Esophagus squamous epithelium (tissue), 5 donors: ENCODE measurements at regions not wholly inside any gene's neighbourhood (a gene's known extent, or its start where the extent isn't known, plus 50 kb on each side); places are given as distances from the start of the nearest gene placed in this dataset.

Experiments used
- DNase-seq: peaks from one replicate; lab custom pipeline; 2025; lab: John Stamatoyannopoulos, UW
- H3K27ac ChIP-seq, 4 donors: fragments of 200-600 bp; sonication (generic); one replicate each; pipeline ENCODE4 v1.5.1; 2016 to 2019; ENCODE audit warnings: mild to moderate bottlenecking in 1 of 4
- H3K27me3 ChIP-seq, 4 donors: fragments of 200-600 bp; sonication (generic); 1 replicate in 3 of 4; 2 replicates in 1 of 4; pipeline versions ENCODE4 v1.5.1 to v1.6.0; 2017 to 2021; ENCODE audit warnings: antibody characterized with exemption in 1 of 4
- H3K36me3 ChIP-seq, 3 donors: fragments of 200-600 bp; sonication (generic); one replicate each; pipeline ENCODE4 v1.5.1; 2016 to 2019
- H3K4me1 ChIP-seq, 3 donors: fragments of 200-600 bp; sonication (generic); one replicate each; pipeline ENCODE4 v1.5.1; 2017 to 2019
- H3K4me3 ChIP-seq, 4 donors: fragments of 200-600 bp; sonication (generic); 1 replicate in 3 of 4; 2 replicates in 1 of 4; pipeline ENCODE4 v1.5.1; 2016 to 2019; ENCODE audit warnings: mild to moderate bottlenecking in 2 of 4, moderate library complexity in 1 of 4
- H3K9me3 ChIP-seq, 3 donors: fragments of 200-600 bp; sonication (generic); one replicate each; pipeline ENCODE4 v1.5.1; 2016 to 2019
- CTCF ChIP-seq, 6 experiments: fragments of 450-650 bp in 4 of 6; fragments of 200-600 bp in 2 of 6; sonication (generic) in 2 of 6; IDR thresholded peaks; one replicate each; pipeline ENCODE4 v1.5.1; 2016 to 2019; ENCODE audit warnings: antibody characterized with exemption in 6 of 6, mild to moderate bottlenecking in 4 of 6, moderate library complexity in 4 of 6
- POLR2A ChIP-seq, 4 donors: fragments of 450-650 bp; IDR thresholded peaks; one replicate each; pipeline ENCODE4 v1.6.1; 2017; ENCODE audit warnings: antibody characterized with exemption in 4 of 4, mild to moderate bottlenecking in 4 of 4, moderate library complexity in 3 of 4
- WGBS, 2 donors: methylation state at CpG; one replicate each; pipeline ENCODE4 v1.1.5; 2018; 5-methylcytosine and 5-hydroxymethylcytosine counted together
- intact Hi-C: fragments of 100-400 bp; cut with DNase I; formaldehyde crosslinking; loops from one replicate; pipeline ENCODE4 v1.15.0; 2022
- donor health status: DM: yes; HTN: yes; CAD: no.

DNA sequence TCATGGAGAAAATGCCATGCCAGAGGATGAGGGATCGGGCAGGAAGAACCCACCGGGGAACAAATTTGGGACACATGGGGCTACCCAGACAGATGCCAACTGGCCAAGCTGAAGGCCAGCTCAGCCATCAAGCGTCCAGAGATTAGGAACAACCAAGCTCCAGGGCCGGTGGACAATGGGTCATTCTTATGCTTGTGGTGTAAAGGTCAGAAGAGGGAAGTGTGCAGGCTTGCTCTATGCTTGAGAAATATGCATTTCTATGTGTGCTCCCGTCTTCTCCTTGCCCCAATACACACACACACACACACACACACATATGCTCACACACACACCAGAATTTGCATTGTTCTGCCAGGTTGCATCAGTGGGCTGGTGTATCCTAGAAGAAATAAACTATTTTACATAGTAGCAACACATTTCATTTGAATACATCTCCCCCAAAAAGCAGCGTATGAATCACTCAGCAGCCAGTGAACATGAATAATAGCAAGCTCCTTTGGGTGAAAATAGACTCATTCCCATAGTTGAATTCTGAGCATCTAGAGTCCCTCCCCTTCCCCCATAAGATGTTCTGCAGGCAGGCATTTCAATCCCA is 201.9 kb upstream of the PPARGC1A start:
- DNase-seq: no peak
- H3K4me1 ChIP-seq: no peaks in the 10 kb centered on the region
- TF ChIP-seq CTCF (IDR thresholded peaks at IDR 0.05) (no peak), POLR2A (IDR thresholded peaks at IDR 0.05) (no peak)
- intact Hi-C loops: no loop called here
- H3K27ac ChIP-seq: no peak overlapping the region
- 78 to 83% methylated on average over 3 to 4 of the region's 6 CpGs for WGBS, 2 donors
- H3K4me3 ChIP-seq: no peak overlapping the region
- H3K9me3 ChIP-seq: no peaks in the 10 kb centered on the region
- H3K36me3 ChIP-seq: no peaks in the 10 kb centered on the region
- H3K27me3 ChIP-seq: no peaks in the 10 kb centered on the region

- no peak for DNase-seq
Measured at GRCh38 chr4:24089851-24090534, 200.1 kb upstream of the PPARGC1A start.

DNA sequence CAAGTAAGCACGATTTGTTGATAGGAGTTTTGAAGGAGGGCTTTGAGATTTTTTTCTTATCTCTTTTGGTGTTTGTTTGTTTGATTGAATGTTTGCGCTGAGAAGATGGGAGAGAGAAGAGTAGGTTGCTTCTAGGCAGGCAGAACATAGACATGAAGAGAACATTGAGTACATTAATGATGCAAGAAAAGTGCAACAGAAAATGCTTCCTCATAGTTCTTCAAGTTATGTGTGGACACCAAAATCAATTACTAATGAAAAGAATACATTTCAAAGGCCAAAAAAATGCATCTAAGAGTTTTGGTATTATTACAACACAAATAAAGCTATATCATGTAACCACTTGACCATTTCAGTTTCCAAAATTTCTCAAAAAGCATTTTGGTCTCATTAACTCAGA is 191.0 kb upstream of the PPARGC1A start:
- no peak for DNase-seq
- no peaks in the 10 kb centered on the region for H3K36me3 ChIP-seq
- H3K27ac ChIP-seq: no peak overlapping the region
- intact Hi-C loops: no loop called here
- H3K4me1 ChIP-seq: no peaks in the 10 kb centered on the region
- no peaks in the 10 kb centered on the region for H3K9me3 ChIP-seq
- TF ChIP-seq POLR2A (IDR thresholded peaks at IDR 0.05): no peak
- TF ChIP-seq CTCF (IDR thresholded peaks at IDR 0.05): no peak
- no peak overlapping the region for H3K4me3 ChIP-seq
- H3K27me3 ChIP-seq: no peaks in the 10 kb centered on the region
- WGBS, 2 donors: 84 to 97% methylated on average over 2 of the region's 2 CpGs

More at GRCh38 chr4:24089851-24090534, 200.1 kb upstream of the PPARGC1A start:
- no peak for TF ChIP-seq CTCF (IDR thresholded peaks at IDR 0.05)
- TF ChIP-seq POLR2A (IDR thresholded peaks at IDR 0.05): no peak
- Histone ChIP-seq H3K36me3 (no peaks in the 10 kb centered on the region), H3K27ac (no peak overlapping the region), H3K4me1 (no peaks in the 10 kb centered on the region), H3K9me3 (no peaks in the 10 kb centered on the region), H3K27me3 (no peaks in the 10 kb centered on the region), H3K4me3 (no peak overlapping the region)
- intact Hi-C loops: no loop called here
- WGBS, 2 donors: 53 to 58% methylated on average over 3 of the region's 3 CpGs

GRCh38 chr4:24078347-24078962 is 188.6 kb upstream of the PPARGC1A start:
- Histone ChIP-seq H3K27me3 (no peaks in the 10 kb centered on the region), H3K9me3 (no peaks in the 10 kb centered on the region), H3K4me3 (no peak overlapping the region), H3K4me1 (no peaks in the 10 kb centered on the region), H3K27ac (no peak overlapping the region), H3K36me3 (no peaks in the 10 kb centered on the region)
- intact Hi-C loops: no loop called here
- no peak for DNase-seq
- TF ChIP-seq POLR2A (IDR thresholded peaks at IDR 0.05) (no peak), CTCF (IDR thresholded peaks at IDR 0.05) (no peak)
- 55 to 70% methylated on average over 2 of the region's 2 CpGs for WGBS, 2 donors

GRCh38 chr4:24076811-24077210 is 187.0 kb upstream of the PPARGC1A start:
- no peak for DNase-seq
- intact Hi-C loops: no loop called here

More at GRCh38 chr4:24076811-24077210, 187.0 kb upstream of the PPARGC1A start:
- TF ChIP-seq POLR2A (IDR thresholded peaks at IDR 0.05) (no peak), CTCF (IDR thresholded peaks at IDR 0.05) (no peak)
- no peaks in the 10 kb centered on the region for H3K4me1 ChIP-seq
- no peak overlapping the region for H3K27ac ChIP-seq
- WGBS, 2 donors: 63 to 75% methylated on average over 1 of the region's 1 CpG
- H3K27me3 ChIP-seq: no peaks in the 10 kb centered on the region
- no peaks in the 10 kb centered on the region for H3K9me3 ChIP-seq
- no peaks in the 10 kb centered on the region for H3K36me3 ChIP-seq
- no peak overlapping the region for H3K4me3 ChIP-seq
